Gastroesophageal sphincter (tissue), 4 donors: ENCODE measurements at regions not wholly inside any gene's neighbourhood (a gene's known extent, or its start where the extent isn't known, plus 50 kb on each side); places are given as distances from the start of the nearest gene placed in this dataset.

Experiments
- ATAC-seq: fragments of 150-250 bp; one replicate; pipeline ENCODE4 v1.9.1; 2016; ENCODE audit warnings: mild to moderate bottlenecking, moderate library complexity
- H3K27ac ChIP-seq, 4 donors: fragments of 200-600 bp; sonication (generic) in 3 of 4; 1 replicate in 3 of 4; 2 replicates in 1 of 4; pipeline ENCODE4 v1.5.1; 2016 to 2019
- H3K27me3 ChIP-seq: fragments of 200-600 bp; sonication (generic); one replicate; pipeline ENCODE4 v1.5.1; 2019
- H3K36me3 ChIP-seq, 2 donors: fragments of 200-600 bp; sonication (generic); one replicate each; pipeline ENCODE4 v1.5.1; 2019; ENCODE audit warnings: control low read depth in 1 of 2
- H3K4me1 ChIP-seq, 3 donors: fragments of 200-600 bp; sonication (generic); 1 replicate in 2 of 3; 2 replicates in 1 of 3; pipeline ENCODE4 v1.5.1; 2016 to 2019; ENCODE audit warnings: control low read depth in 2 of 3
- H3K4me3 ChIP-seq, 2 donors: fragments of 200-600 bp; sonication (generic); one replicate each; pipeline ENCODE4 v1.5.1; 2019; ENCODE audit warnings: mild to moderate bottlenecking in 1 of 2, moderate library complexity in 1 of 2
- H3K9me3 ChIP-seq, 3 donors: fragments of 200-600 bp; sonication (generic); one replicate each; pipeline ENCODE4 v1.5.1; 2017 to 2019; ENCODE audit warnings: control low read depth in 2 of 3
- EP300 ChIP-seq: sonication (generic); formaldehyde crosslinking; IDR thresholded peaks from one replicate; pipeline ENCODE4 v1.6.1; 2017; ENCODE audit warnings: antibody characterized with exemption, mild to moderate bottlenecking
- POLR2A ChIP-seq, 2 donors: fragments of 450-650 bp; IDR thresholded peaks; one replicate each; pipeline ENCODE4 v1.6.1; 2017; ENCODE audit warnings: antibody characterized with exemption in 2 of 2, mild to moderate bottlenecking in 2 of 2, moderate library complexity in 1 of 2
- POLR2AphosphoS5 ChIP-seq: sonication (generic); formaldehyde crosslinking; IDR thresholded peaks from one replicate; pipeline ENCODE4 v1.6.1; 2017; ENCODE audit warnings: antibody characterized with exemption
- WGBS, 2 donors: methylation state at CpG; one replicate each; pipeline ENCODE4 v1.1.5; 2018; ENCODE audit warnings: low coverage in 1 of 2; 5-methylcytosine and 5-hydroxymethylcytosine counted together
- TF ChIP-seq, protein P1 (sequence below), 4 experiments: fragments of 200-600 bp in 2 of 4; fragments of 450-650 bp in 2 of 4; sonication (generic) in 1 of 4; IDR thresholded peaks; one replicate each; pipeline ENCODE4 v1.5.1; 2017 to 2019; ENCODE audit warnings: antibody characterized with exemption in 4 of 4, mild to moderate bottlenecking in 2 of 4, moderate library complexity in 2 of 4

DNA sequence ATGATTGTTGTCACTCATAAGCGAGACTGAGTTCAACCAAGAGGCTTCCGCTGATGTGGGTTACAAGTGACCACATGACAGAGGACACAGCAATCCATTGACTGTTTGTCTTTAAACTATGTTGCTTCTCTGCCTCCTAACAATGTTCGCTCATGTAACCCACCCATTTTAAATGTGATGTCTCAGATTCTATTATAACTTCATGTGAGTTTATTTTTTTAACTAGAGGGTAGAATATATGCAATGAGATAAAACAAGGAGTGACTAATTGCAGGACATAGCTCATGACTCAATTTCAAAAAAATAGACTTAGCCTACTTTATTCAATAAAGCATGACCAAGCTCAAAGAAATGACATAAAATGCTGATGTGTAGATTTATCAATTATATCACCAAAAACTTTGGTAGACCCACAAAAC, 119.2 kb upstream of the SASH1 start:
- no peaks in the 10 kb centered on the region for H3K36me3 ChIP-seq
- 88 to 100% methylated on average over 3 of the region's 3 CpGs for WGBS, 2 donors
- TF ChIP-seq POLR2AphosphoS5: no peak
- TF ChIP-seq POLR2A (IDR thresholded peaks at IDR 0.05): no peak
- TF ChIP-seq, protein P1, sequence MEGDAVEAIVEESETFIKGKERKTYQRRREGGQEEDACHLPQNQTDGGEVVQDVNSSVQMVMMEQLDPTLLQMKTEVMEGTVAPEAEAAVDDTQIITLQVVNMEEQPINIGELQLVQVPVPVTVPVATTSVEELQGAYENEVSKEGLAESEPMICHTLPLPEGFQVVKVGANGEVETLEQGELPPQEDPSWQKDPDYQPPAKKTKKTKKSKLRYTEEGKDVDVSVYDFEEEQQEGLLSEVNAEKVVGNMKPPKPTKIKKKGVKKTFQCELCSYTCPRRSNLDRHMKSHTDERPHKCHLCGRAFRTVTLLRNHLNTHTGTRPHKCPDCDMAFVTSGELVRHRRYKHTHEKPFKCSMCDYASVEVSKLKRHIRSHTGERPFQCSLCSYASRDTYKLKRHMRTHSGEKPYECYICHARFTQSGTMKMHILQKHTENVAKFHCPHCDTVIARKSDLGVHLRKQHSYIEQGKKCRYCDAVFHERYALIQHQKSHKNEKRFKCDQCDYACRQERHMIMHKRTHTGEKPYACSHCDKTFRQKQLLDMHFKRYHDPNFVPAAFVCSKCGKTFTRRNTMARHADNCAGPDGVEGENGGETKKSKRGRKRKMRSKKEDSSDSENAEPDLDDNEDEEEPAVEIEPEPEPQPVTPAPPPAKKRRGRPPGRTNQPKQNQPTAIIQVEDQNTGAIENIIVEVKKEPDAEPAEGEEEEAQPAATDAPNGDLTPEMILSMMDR (IDR thresholded peaks at IDR 0.05): no peak
- TF ChIP-seq EP300: no peak
- H3K27me3 ChIP-seq: no peaks in the 10 kb centered on the region
- no peak overlapping the region for H3K27ac ChIP-seq
- H3K9me3 ChIP-seq: no peaks in the 10 kb centered on the region
- H3K4me1 ChIP-seq: peaks cover 2 to 12% (median 2%) of the 10 kb centered on the region in 3 donors
- ATAC-seq: no peak
- no peak overlapping the region for H3K4me3 ChIP-seq

DNA sequence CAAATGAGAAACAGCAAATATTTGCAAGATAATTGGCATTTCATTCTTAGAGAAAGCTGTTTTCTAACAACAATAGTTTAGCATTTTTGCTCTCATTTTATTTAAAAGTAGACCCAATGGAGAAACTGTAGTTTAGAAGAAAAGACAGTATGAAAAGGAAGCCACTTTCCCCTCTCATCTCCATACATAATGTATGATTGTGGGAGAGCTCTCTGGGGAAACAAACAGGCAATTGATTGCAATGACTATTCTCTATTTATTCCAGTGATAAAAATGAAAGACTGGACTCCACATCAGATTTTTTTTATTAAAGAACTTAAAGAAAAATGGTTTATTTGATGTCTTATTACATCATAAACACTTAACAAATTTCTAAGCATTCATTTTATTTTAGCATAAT, 116.8 kb upstream of the SASH1 start:
- Histone ChIP-seq H3K4me3 (no peak overlapping the region), H3K36me3 (no peaks in the 10 kb centered on the region)

GRCh38 chr6:148226284-148226683, 116.4 kb upstream of the SASH1 start:
- Histone ChIP-seq H3K36me3 (no peaks in the 10 kb centered on the region), H3K27ac (no peak overlapping the region), H3K4me3 (no peak overlapping the region), H3K9me3 (no peaks in the 10 kb centered on the region), H3K4me1 (peaks cover 0 to 4% (median 0%) of the 10 kb centered on the region in 3 donors), H3K27me3 (no peaks in the 10 kb centered on the region)
- TF ChIP-seq, protein P1 (IDR thresholded peaks at IDR 0.05): no peak
- TF ChIP-seq EP300: no peak
- TF ChIP-seq POLR2AphosphoS5: no peak
- TF ChIP-seq POLR2A (IDR thresholded peaks at IDR 0.05): no peak
- 73 to 88% methylated on average over 5 of the region's 6 CpGs for WGBS, 2 donors
- ATAC-seq: no peak

More for the DNA sequence above, 116.8 kb upstream of the SASH1 start:
- no peak for TF ChIP-seq POLR2AphosphoS5
- TF ChIP-seq EP300: no peak
- no peak for TF ChIP-seq POLR2A (IDR thresholded peaks at IDR 0.05)
- TF ChIP-seq, protein P1 (IDR thresholded peaks at IDR 0.05): no peak
- Histone ChIP-seq H3K27ac (no peak overlapping the region), H3K9me3 (no peaks in the 10 kb centered on the region), H3K27me3 (no peaks in the 10 kb centered on the region), H3K4me1 (peaks cover 0 to 4% (median 0%) of the 10 kb centered on the region in 3 donors)
- ATAC-seq: no peak

DNA sequence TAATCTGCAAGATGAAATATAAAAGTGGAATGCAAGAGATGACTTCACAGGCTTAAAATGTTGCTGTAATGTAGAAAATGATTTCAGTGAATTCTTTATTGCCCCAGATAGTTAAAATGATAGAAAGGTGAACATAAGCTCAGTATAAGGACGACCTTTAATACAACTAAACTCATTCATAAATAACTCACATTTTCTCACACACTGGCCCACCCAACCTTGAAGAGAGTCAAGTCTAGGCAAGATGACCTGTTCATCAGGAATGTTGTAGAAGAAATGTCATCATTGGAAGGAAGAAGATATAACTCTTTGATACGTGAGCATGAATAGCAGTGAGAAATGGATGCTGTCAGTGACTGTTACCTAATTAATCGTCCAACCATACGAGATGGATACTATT, 111.1 kb upstream of the SASH1 start:
- no peaks in the 10 kb centered on the region for H3K9me3 ChIP-seq
- no peak overlapping the region for H3K27ac ChIP-seq
- TF ChIP-seq EP300: no peak
- no peak for TF ChIP-seq POLR2A (IDR thresholded peaks at IDR 0.05)
- TF ChIP-seq POLR2AphosphoS5: no peak
- TF ChIP-seq, protein P1 (IDR thresholded peaks at IDR 0.05): no peak
- no peaks in the 10 kb centered on the region for H3K27me3 ChIP-seq
- H3K36me3 ChIP-seq: no peaks in the 10 kb centered on the region
- H3K4me1 ChIP-seq: no peaks in the 10 kb centered on the region
- ATAC-seq: peak; percentile 46
- H3K4me3 ChIP-seq: no peak overlapping the region
- WGBS, 2 donors: 51 to 62% methylated on average over 4 of the region's 4 CpGs

DNA sequence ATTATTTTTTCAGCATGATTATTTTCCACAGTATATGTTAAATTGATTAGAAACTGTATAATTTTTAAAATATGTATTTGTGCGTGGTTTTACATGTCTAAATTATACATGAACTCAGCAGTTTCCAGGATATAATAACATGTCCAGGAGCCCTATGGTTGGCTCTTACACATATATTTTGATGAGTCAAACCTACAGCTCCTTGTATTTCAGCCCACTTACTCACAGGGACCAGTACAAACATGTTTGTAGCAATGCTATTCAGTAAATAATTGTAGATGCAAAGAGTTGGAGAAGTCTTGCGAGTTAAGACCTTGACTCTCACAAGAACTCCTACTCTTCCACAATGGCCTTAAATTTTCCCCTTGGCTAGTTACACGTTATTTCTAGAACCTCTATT, 107.2 kb upstream of the SASH1 start:
- Histone ChIP-seq H3K36me3 (no peaks in the 10 kb centered on the region), H3K4me1 (peaks cover 0 to 2% (median 0%) of the 10 kb centered on the region in 3 donors), H3K27ac (no peak overlapping the region), H3K9me3 (no peaks in the 10 kb centered on the region), H3K27me3 (no peaks in the 10 kb centered on the region), H3K4me3 (no peak overlapping the region)
- TF ChIP-seq POLR2A (IDR thresholded peaks at IDR 0.05) (no peak), POLR2AphosphoS5 (no peak), EP300 (no peak)
- TF ChIP-seq, protein P1 (IDR thresholded peaks at IDR 0.05): no peak
- no peak for ATAC-seq
- WGBS, 2 donors: 83 to 100% methylated on average over 3 of the region's 3 CpGs
